ENCODE measurements at regions not wholly inside any gene's neighbourhood (a gene's known extent, or its start where the extent isn't known, plus 50 kb on each side); places are given as distances from the start of the nearest gene placed in this dataset.

GRCh38 chr3:96734273-96735009 lies 80.0 kb upstream of the EPHA6 start:
- no peak for DNase-seq

- DNase-seq: no peak
Measured at GRCh38 chr3:96748139-96748538, 66.3 kb upstream of the EPHA6 start.

GRCh38 chr3:96750094-96750767 lies 64.2 kb upstream of the EPHA6 start:
- no peak for DNase-seq

- no peak for DNase-seq
Measured at GRCh38 chr3:96753124-96753523, 61.3 kb upstream of the EPHA6 start.

GRCh38 chr3:96754128-96754527 lies 60.3 kb upstream of the EPHA6 start:
- no peak for DNase-seq

GRCh38 chr3:96755519-96755918 lies 58.9 kb upstream of the EPHA6 start:
- DNase-seq: no peak

- DNase-seq: no peak
Measured at GRCh38 chr3:96756516-96756915, 57.9 kb upstream of the EPHA6 start.

- no peak for DNase-seq
Measured at GRCh38 chr3:96760956-96761355, 53.4 kb upstream of the EPHA6 start.
